ENCODE measurements at regions not wholly inside any gene's neighbourhood (a gene's known extent, or its start where the extent isn't known, plus 50 kb on each side); places are given as distances from the start of the nearest gene placed in this dataset.

GRCh38 chr16:59905131-59905530 is 1171.0 kb upstream of the GOT2 start:
- no peaks in the 10 kb centered on the region for H3K27me3 Mint-ChIP-seq
- no peak overlapping the region for H3K4me3 Mint-ChIP-seq
- DNase-seq (no peak), ATAC-seq (replicated peaks) (no peak)
- H3K36me3 Mint-ChIP-seq: no peaks in the 10 kb centered on the region
- no peak overlapping the region for H3K27ac Mint-ChIP-seq
- H3K9me3 Mint-ChIP-seq: peaks cover 0 to 3% of the 10 kb centered on the region in 2 donors
- H3K4me1 Mint-ChIP-seq: no peaks in the 10 kb centered on the region

DNA sequence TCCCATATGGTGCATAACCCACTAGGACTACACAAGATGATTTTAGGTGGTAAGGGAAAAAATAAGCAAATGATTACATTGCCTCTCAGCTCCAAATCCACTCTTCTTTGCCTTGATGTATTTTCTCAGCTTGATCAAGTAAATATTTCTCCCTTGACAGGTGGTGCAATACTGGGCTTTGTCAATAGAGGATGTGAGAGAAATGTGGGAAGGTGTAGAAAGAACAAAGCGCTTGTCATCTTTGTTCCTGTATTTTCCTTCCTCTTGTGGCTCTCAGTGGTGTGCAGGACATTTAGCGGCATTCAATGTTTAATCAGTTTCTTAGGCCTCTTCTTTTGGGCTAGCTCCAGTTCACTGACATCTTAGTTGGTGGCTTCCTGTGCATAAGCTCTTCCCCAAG is 1165.8 kb upstream of the GOT2 start:
- H3K27ac Mint-ChIP-seq: no peak overlapping the region

GRCh38 chr16:59892376-59892775 is 1158.3 kb upstream of the GOT2 start:
- H3K9me3 Mint-ChIP-seq: peaks cover 22 to 36% of the 10 kb centered on the region in 2 donors
- no peak for DNase-seq
- H3K27ac Mint-ChIP-seq: no peak overlapping the region
- H3K4me1 Mint-ChIP-seq: no peaks in the 10 kb centered on the region
- no peak for ATAC-seq (replicated peaks)
- no peaks in the 10 kb centered on the region for H3K27me3 Mint-ChIP-seq
- no peak overlapping the region for H3K4me3 Mint-ChIP-seq
- peaks cover 0 to 2% of the 10 kb centered on the region in 2 donors for H3K36me3 Mint-ChIP-seq

More for the DNA sequence above, 1165.8 kb upstream of the GOT2 start:
- ATAC-seq (replicated peaks) (no peak), DNase-seq (no peak)
- no peaks in the 10 kb centered on the region for H3K36me3 Mint-ChIP-seq
- H3K27me3 Mint-ChIP-seq: no peaks in the 10 kb centered on the region
- no peaks in the 10 kb centered on the region for H3K4me1 Mint-ChIP-seq
- H3K9me3 Mint-ChIP-seq: peaks cover 0 to 6% of the 10 kb centered on the region in 2 donors
- H3K4me3 Mint-ChIP-seq: no peak overlapping the region

DNA sequence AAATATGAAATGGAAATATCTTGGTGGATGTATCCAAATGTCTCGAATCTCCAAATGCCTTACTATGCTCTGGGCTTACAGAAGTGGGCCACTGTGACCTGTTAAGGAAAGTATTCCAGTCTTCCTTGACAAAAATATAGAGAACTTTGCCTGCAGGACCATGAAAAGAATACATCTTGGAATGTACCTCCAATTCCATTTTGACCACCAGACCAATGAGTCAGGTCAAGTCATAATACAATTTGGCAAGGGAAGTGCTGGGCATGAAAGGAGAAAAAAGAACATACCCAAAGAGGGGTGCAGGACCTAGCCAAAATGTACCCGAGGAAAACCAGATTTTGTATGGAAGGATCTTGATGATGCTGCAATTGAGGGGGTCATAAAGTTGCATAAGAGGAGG is 1153.7 kb upstream of the GOT2 start:
- no peak for ATAC-seq (replicated peaks)
- no peaks in the 10 kb centered on the region for H3K4me1 Mint-ChIP-seq
- no peak for DNase-seq

DNA sequence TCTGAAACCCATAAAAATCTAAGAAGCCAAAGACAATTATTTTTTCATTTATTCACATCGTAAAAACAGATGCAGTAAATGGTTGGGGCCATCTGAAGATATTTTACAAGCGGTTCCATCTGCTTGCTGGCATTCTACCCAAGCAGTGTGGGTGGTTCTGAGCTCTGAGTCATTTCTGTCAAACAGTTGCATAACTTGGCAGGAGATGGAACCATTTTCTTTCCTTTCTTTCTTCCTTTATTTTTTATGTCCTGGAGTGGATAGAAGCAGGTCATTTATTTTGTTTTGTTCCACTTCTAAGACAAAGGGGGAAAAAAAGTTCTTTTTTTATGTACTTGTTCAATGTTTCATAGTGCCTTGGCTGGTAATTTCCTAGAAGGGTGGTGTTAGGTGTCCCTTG is 1151.9 kb upstream of the GOT2 start:
- no peaks in the 10 kb centered on the region for H3K4me1 Mint-ChIP-seq
- ATAC-seq (replicated peaks): no peak
- no peaks in the 10 kb centered on the region for H3K27me3 Mint-ChIP-seq
- no peak for DNase-seq
- no peak overlapping the region for H3K27ac Mint-ChIP-seq
- no peaks in the 10 kb centered on the region for H3K36me3 Mint-ChIP-seq
- no peak overlapping the region for H3K4me3 Mint-ChIP-seq
- H3K9me3 Mint-ChIP-seq: peaks cover 11 to 23% of the 10 kb centered on the region in 2 donors

More for the DNA sequence above, 1153.7 kb upstream of the GOT2 start:
- Mint-ChIP-seq H3K27ac (no peak overlapping the region), H3K9me3 (peaks cover 16 to 23% of the 10 kb centered on the region in 2 donors), H3K36me3 (no peaks in the 10 kb centered on the region), H3K27me3 (no peaks in the 10 kb centered on the region), H3K4me3 (no peak overlapping the region)

DNA sequence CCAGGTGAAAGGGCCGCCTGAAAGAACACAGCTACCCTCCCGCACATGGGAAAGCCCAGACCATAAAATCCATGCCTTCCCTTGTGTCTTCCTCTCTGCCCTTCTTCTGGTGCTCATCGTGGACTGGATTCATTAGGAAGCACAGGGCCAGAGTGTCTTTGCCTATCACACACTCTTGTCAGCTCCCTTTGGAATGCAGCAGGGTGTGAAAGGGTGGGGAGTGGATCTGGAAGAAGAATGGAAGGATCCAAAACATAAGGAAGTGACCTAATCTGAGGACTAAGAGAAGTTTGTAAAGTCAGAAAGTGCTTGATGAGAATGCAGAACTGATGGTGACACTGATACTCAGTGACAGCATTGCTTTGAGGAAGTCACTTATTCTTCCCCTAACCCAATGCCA is 1147.3 kb upstream of the GOT2 start:
- H3K36me3 Mint-ChIP-seq: no peaks in the 10 kb centered on the region
- H3K4me1 Mint-ChIP-seq: no peaks in the 10 kb centered on the region
- no peak for ATAC-seq (replicated peaks)
- no peak overlapping the region for H3K4me3 Mint-ChIP-seq
- DNase-seq: no peak
- peaks cover 2 to 8% of the 10 kb centered on the region in 2 donors for H3K9me3 Mint-ChIP-seq
- H3K27ac Mint-ChIP-seq: no peak overlapping the region
- no peaks in the 10 kb centered on the region for H3K27me3 Mint-ChIP-seq

GRCh38 chr16:59880611-59881010 is 1146.5 kb upstream of the GOT2 start:
- Mint-ChIP-seq H3K27ac (no peak overlapping the region), H3K4me1 (no peaks in the 10 kb centered on the region), H3K36me3 (no peaks in the 10 kb centered on the region), H3K9me3 (peaks cover 2 to 8% of the 10 kb centered on the region in 2 donors), H3K4me3 (no peak overlapping the region), H3K27me3 (no peaks in the 10 kb centered on the region)
- no peak for ATAC-seq (replicated peaks)
- no peak for DNase-seq

DNA sequence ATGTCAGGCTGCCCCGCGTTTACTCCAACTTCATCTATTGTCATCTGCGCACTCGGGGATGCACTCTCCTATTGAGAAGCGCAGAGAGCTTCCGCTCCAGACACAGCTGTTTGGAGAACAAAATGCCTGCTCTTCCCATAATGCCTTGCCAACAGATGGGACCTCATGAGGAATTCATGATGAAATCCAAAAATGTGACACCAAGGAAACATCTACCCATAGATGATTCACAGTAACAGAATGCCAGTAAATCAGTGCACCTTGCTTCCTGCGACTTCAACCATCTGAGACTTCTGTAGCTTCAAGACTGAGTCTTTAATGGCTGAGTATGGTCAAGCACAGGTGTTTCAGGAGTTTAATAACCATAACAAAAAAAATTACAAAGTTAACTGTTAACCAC is 1144.9 kb upstream of the GOT2 start:
- Mint-ChIP-seq H3K4me1 (no peaks in the 10 kb centered on the region), H3K4me3 (no peak overlapping the region), H3K27me3 (no peaks in the 10 kb centered on the region), H3K9me3 (peaks cover 2 to 8% of the 10 kb centered on the region in 2 donors), H3K27ac (no peak overlapping the region), H3K36me3 (no peaks in the 10 kb centered on the region)
- DNase-seq (no peak), ATAC-seq (replicated peaks) (no peak)

- H3K9me3 Mint-ChIP-seq: peaks cover 3 to 8% of the 10 kb centered on the region in 2 donors
- H3K4me3 Mint-ChIP-seq: no peak overlapping the region
- ATAC-seq (replicated peaks) (no peak), DNase-seq (no peak)
- no peaks in the 10 kb centered on the region for H3K36me3 Mint-ChIP-seq
- H3K27me3 Mint-ChIP-seq: no peaks in the 10 kb centered on the region
- no peak overlapping the region for H3K27ac Mint-ChIP-seq
- no peaks in the 10 kb centered on the region for H3K4me1 Mint-ChIP-seq
Measured at GRCh38 chr16:59878479-59878878, 1144.4 kb upstream of the GOT2 start.

GRCh38 chr16:59864981-59865666 is 1131.0 kb upstream of the GOT2 start:
- H3K4me1 Mint-ChIP-seq: no peaks in the 10 kb centered on the region
- no peak for ATAC-seq (replicated peaks)
- no peak overlapping the region for H3K4me3 Mint-ChIP-seq
- DNase-seq: no peak
- H3K27ac Mint-ChIP-seq: no peak overlapping the region
- H3K27me3 Mint-ChIP-seq: no peaks in the 10 kb centered on the region
- peaks cover 6 to 13% of the 10 kb centered on the region in 2 donors for H3K9me3 Mint-ChIP-seq
- no peaks in the 10 kb centered on the region for H3K36me3 Mint-ChIP-seq

DNA sequence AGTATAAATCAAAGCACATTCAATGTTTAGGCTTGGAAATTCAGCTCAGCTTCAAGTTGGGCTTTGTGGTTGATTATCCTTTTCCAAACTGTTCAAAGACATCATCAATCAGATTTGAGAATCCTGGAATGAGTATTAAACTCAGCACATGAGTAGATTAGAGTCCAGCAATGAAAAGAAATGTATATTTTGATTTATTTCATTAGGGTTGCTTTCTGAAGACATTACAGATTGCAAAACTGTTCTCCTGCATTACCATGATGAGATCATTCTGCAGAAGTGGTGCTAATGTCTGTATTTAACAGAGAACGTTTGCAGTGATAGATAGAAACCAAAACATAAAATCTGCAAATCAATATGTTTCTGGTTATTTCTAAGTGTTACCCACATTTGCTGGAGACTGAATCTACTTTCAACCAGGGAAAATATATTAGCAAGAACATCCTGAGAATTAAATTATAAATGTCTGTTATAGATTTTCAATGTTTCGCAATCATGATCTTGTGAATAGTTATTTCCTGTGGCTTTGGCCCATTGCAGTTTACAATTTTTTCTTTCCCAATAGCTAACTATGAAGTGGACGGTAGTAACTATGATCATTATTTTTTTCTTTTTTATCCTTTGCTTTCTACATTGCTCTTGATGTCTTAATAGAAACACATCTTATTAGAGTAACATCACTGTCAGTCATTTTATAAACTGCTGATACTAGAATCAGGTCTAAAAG is 1125.7 kb upstream of the GOT2 start:
- Mint-ChIP-seq H3K36me3 (no peaks in the 10 kb centered on the region), H3K27me3 (no peaks in the 10 kb centered on the region), H3K4me3 (no peak overlapping the region), H3K4me1 (no peaks in the 10 kb centered on the region), H3K27ac (no peak overlapping the region), H3K9me3 (peaks cover 7 to 11% of the 10 kb centered on the region in 2 donors)
- ATAC-seq (replicated peaks): no peak
- DNase-seq: no peak

- no peak for DNase-seq
- no peak overlapping the region for H3K4me3 Mint-ChIP-seq
- peaks cover 10 to 11% of the 10 kb centered on the region in 2 donors for H3K9me3 Mint-ChIP-seq
- H3K36me3 Mint-ChIP-seq: no peaks in the 10 kb centered on the region
- ATAC-seq (replicated peaks): no peak
- H3K4me1 Mint-ChIP-seq: no peaks in the 10 kb centered on the region
- no peak overlapping the region for H3K27ac Mint-ChIP-seq
- no peaks in the 10 kb centered on the region for H3K27me3 Mint-ChIP-seq
Measured at GRCh38 chr16:59854846-59855439, 1120.8 kb upstream of the GOT2 start.

DNA sequence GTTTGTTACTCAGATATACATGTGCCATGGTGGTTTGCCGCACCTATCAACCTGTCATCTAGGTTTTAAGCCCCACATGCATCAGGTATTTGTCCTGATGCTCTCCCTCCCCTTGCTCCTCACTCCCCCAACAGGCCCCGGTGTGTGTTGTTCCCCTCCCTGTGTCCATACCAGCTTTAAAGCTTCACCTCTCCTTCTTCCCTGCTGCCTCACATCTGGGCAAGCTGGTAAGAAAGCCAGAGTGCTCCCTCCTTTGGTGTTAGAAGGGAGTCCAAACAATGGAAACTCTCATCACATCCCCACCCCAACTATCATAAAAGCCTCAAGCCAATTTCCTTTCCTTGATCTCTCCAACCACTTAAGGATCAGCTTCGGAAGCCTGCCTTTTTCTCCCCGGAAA is 1115.6 kb upstream of the GOT2 start:
- Mint-ChIP-seq H3K36me3 (no peaks in the 10 kb centered on the region), H3K9me3 (peaks cover 5 to 6% of the 10 kb centered on the region in 2 donors), H3K4me1 (no peaks in the 10 kb centered on the region), H3K27me3 (no peaks in the 10 kb centered on the region), H3K4me3 (no peak overlapping the region), H3K27ac (no peak overlapping the region)
- ATAC-seq (replicated peaks) (no peak), DNase-seq (no peak)

- H3K27ac Mint-ChIP-seq: no peak overlapping the region
- ATAC-seq (replicated peaks) (no peak), DNase-seq (no peak)
- H3K4me3 Mint-ChIP-seq: no peak overlapping the region
- H3K9me3 Mint-ChIP-seq: peaks cover 9 to 12% of the 10 kb centered on the region in 2 donors
- H3K27me3 Mint-ChIP-seq: no peaks in the 10 kb centered on the region
- no peaks in the 10 kb centered on the region for H3K36me3 Mint-ChIP-seq
- H3K4me1 Mint-ChIP-seq: no peaks in the 10 kb centered on the region
Measured at GRCh38 chr16:59848296-59848695, 1114.2 kb upstream of the GOT2 start.

GRCh38 chr16:59840169-59840568 is 1106.1 kb upstream of the GOT2 start:
- ATAC-seq (replicated peaks) (no peak), DNase-seq (no peak)
- H3K36me3 Mint-ChIP-seq: no peaks in the 10 kb centered on the region
- H3K27ac Mint-ChIP-seq: no peak overlapping the region
- peaks cover 17 to 27% of the 10 kb centered on the region in 2 donors for H3K9me3 Mint-ChIP-seq
- H3K4me1 Mint-ChIP-seq: no peaks in the 10 kb centered on the region
- no peak overlapping the region for H3K4me3 Mint-ChIP-seq
- no peaks in the 10 kb centered on the region for H3K27me3 Mint-ChIP-seq

Measured in stimulated activated naive B cell treated with anti-CD40 and anti-IgM and Interleukin-4, amounts not matched to agents 10 μg/mL and 1 μg/mL and 100 μg/mL, for 72 hours (primary cell).